Breast epithelium (tissue), 4 donors: ENCODE measurements at regions not wholly inside any gene's neighbourhood (a gene's known extent, or its start where the extent isn't known, plus 50 kb on each side); places are given as distances from the start of the nearest gene placed in this dataset.

Experiments
- DNase-seq, 2 donors: peaks; one replicate each; pipeline ENCODE4 v3.0.0-alpha.2; 2019; ENCODE audit warnings: low spot score in 2 of 2
- H3K27ac ChIP-seq, 2 donors: fragments of 200-600 bp; sonication (generic) in 1 of 2; one replicate each; pipeline ENCODE4 v1.5.1; 2016 to 2019; ENCODE audit warnings: mild to moderate bottlenecking in 1 of 2
- H3K27me3 ChIP-seq, 2 donors: fragments of 200-600 bp; sonication (generic) in 1 of 2; one replicate each; pipeline versions ENCODE4 v1.5.1 to v1.6.0; 2017 to 2019; ENCODE audit warnings: control low read depth in 1 of 2, mild to moderate bottlenecking in 1 of 2
- H3K36me3 ChIP-seq: fragments of 200-600 bp; one replicate; pipeline ENCODE4 v1.5.1; 2019
- H3K4me1 ChIP-seq, 2 donors: fragments of 200-600 bp; sonication (generic); one replicate each; pipeline ENCODE4 v1.5.1; 2016 to 2019; ENCODE audit warnings: control low read depth in 1 of 2
- H3K4me3 ChIP-seq, 3 donors: fragments of 200-600 bp; sonication (generic); 1 replicate in 2 of 3; 2 replicates in 1 of 3; pipeline ENCODE4 v1.5.1; 2016 to 2019; ENCODE audit warnings: mild to moderate bottlenecking in 3 of 3, moderate library complexity in 2 of 3
- H3K9me3 ChIP-seq, 2 donors: fragments of 200-600 bp; sonication (generic) in 1 of 2; one replicate each; pipeline ENCODE4 v1.5.1; 2016 to 2019; ENCODE audit warnings: control low read depth in 1 of 2
- CTCF ChIP-seq, 3 donors: fragments of 450-650 bp; IDR thresholded peaks; one replicate each; pipeline ENCODE4 v1.5.1; 2016 to 2017; ENCODE audit warnings: antibody characterized with exemption in 3 of 3, mild to moderate bottlenecking in 3 of 3, moderate library complexity in 3 of 3
- POLR2A ChIP-seq: fragments of 450-650 bp; IDR thresholded peaks from one replicate; pipeline ENCODE4 v1.6.1; 2016; ENCODE audit warnings: antibody characterized with exemption, mild to moderate bottlenecking, moderate library complexity
- POLR2AphosphoS5 ChIP-seq, 3 donors: sonication (generic); formaldehyde crosslinking; IDR thresholded peaks; one replicate each; pipeline ENCODE4 v1.6.1; 2017; ENCODE audit warnings: antibody characterized with exemption in 3 of 3
- intact Hi-C: fragments of 100-400 bp; cut with DNase I; formaldehyde crosslinking; loops from one replicate; pipeline ENCODE4 v1.15.1; 2023; ENCODE audit warnings: low total_unique reads

DNA sequence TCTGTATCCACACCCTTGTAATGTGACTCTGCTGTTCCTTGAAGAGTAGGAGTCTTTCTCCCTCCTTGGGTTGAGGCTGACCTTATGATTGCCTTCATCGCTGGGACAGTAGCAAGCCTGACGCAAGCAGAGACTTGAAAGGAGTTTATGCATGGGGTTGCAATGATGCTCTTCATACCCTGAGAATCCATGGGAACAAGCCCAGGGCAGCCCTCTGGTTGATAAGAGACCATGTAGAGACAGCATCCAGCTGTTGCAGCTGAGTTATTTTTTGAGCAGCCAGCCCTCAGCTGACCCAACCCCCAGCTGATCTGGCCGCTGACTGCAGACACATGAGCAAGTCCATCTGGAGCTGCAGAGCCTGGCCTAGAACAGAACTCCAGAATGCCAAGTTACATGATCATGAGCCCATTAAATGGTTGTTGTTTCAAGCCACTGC is 60.6 kb upstream of the ARNT2 start:
- no peaks in the 10 kb centered on the region for H3K4me1 ChIP-seq
- TF ChIP-seq CTCF (IDR thresholded peaks at IDR 0.05) = no peak
- no peak for TF ChIP-seq POLR2A
- TF ChIP-seq POLR2AphosphoS5 (IDR thresholded peaks at IDR 0.05) = no peak
- intact Hi-C loops = no loop called here
- no peak overlapping the region for H3K27ac ChIP-seq
- H3K4me3 ChIP-seq = no peak overlapping the region
- DNase-seq = no peak
- no peaks in the 10 kb centered on the region for H3K36me3 ChIP-seq
- H3K9me3 ChIP-seq = no peaks in the 10 kb centered on the region
- peaks cover 0 to 7% of the 10 kb centered on the region in 2 donors for H3K27me3 ChIP-seq

- DNase-seq = no peak
- Histone ChIP-seq H3K27me3 (no peaks in the 10 kb centered on the region), H3K4me3 (no peak overlapping the region), H3K4me1 (no peaks in the 10 kb centered on the region), H3K9me3 (no peaks in the 10 kb centered on the region), H3K36me3 (no peaks in the 10 kb centered on the region), H3K27ac (no peak overlapping the region)
- TF ChIP-seq POLR2AphosphoS5 (IDR thresholded peaks at IDR 0.05) (no peak), CTCF (IDR thresholded peaks at IDR 0.05) (no peak), POLR2A (no peak)
- intact Hi-C loops = no loop called here
These were observed 53.1 kb upstream of the ARNT2 start for GRCh38 chr15:80350941-80351610.
